Progenitor cell of endocrine pancreas (in vitro differentiated cells): ENCODE measurements at regions not wholly inside any gene's neighbourhood (a gene's known extent, or its start where the extent isn't known, plus 50 kb on each side); places are given as distances from the start of the nearest gene placed in this dataset.

Experiments
- DNase-seq: peaks from one replicate; pipeline ENCODE4 v3.0.0; 2021; ENCODE audit warnings: low spot score; ENCODE audit not compliant: unreplicated experiment
- H3K27ac Mint-ChIP-seq: 2 replicates; pipeline ENCODE4 v1.8.0; 2021; ENCODE audit warnings: mild to moderate bottlenecking, moderate library complexity, mixed read lengths
- H3K27me3 Mint-ChIP-seq: 2 replicates; pipeline ENCODE4 v1.8.0; 2021; ENCODE audit warnings: mixed read lengths
- H3K36me3 Mint-ChIP-seq: 2 replicates; pipeline ENCODE4 v1.8.0; 2022; ENCODE audit warnings: mixed read lengths; ENCODE audit not compliant: insufficient read depth
- H3K4me1 Mint-ChIP-seq: 2 replicates; pipeline ENCODE4 v1.8.0; 2021; ENCODE audit warnings: low read depth, mixed read lengths
- H3K4me3 Mint-ChIP-seq: 2 replicates; pipeline ENCODE4 v1.8.0; 2021; ENCODE audit warnings: low read depth, mild to moderate bottlenecking, moderate library complexity, mixed read lengths
- H3K9me3 Mint-ChIP-seq: 2 replicates; pipeline ENCODE4 v1.8.0; 2021; ENCODE audit warnings: low read depth, mixed read lengths
- CTCF ChIP-seq: fragments of 200-600 bp; sonication (generic); IDR thresholded peaks from one replicate; pipeline ENCODE4 v1.5.0; 2021; ENCODE audit warnings: antibody characterized with exemption, mild to moderate bottlenecking; ENCODE audit not compliant: unreplicated experiment

- no peak for TF ChIP-seq CTCF
- Mint-ChIP-seq H3K4me3 (no peak overlapping the region), H3K36me3 (no peaks in the 10 kb centered on the region), H3K4me1 (no peaks in the 10 kb centered on the region), H3K27me3 (peaks cover 15% of the 10 kb centered on the region), H3K9me3 (no peaks in the 10 kb centered on the region), H3K27ac (no peak overlapping the region)
- DNase-seq = no peak
Measured at GRCh38 chr18:5065615-5066014, 131.4 kb downstream of the AKAIN1 start.

GRCh38 chr18:5064841-5065370 lies 132.2 kb downstream of the AKAIN1 start:
- DNase-seq = no peak
- H3K27ac Mint-ChIP-seq = no peak overlapping the region
- H3K36me3 Mint-ChIP-seq = no peaks in the 10 kb centered on the region
- no peak for TF ChIP-seq CTCF
- H3K4me1 Mint-ChIP-seq = no peaks in the 10 kb centered on the region
- no peaks in the 10 kb centered on the region for H3K9me3 Mint-ChIP-seq
- no peak overlapping the region for H3K4me3 Mint-ChIP-seq
- peaks cover 15% of the 10 kb centered on the region for H3K27me3 Mint-ChIP-seq

GRCh38 chr18:5061785-5062184 lies 135.3 kb downstream of the AKAIN1 start:
- Mint-ChIP-seq H3K27ac (no peak overlapping the region), H3K27me3 (peaks cover 15% of the 10 kb centered on the region), H3K36me3 (no peaks in the 10 kb centered on the region), H3K4me1 (peaks cover 2% of the 10 kb centered on the region), H3K9me3 (no peaks in the 10 kb centered on the region), H3K4me3 (no peak overlapping the region)
- TF ChIP-seq CTCF = no peak
- no peak for DNase-seq

- Mint-ChIP-seq H3K27ac (no peak overlapping the region), H3K4me1 (peaks cover 4% of the 10 kb centered on the region), H3K9me3 (no peaks in the 10 kb centered on the region), H3K36me3 (no peaks in the 10 kb centered on the region), H3K27me3 (peaks cover 18% of the 10 kb centered on the region), H3K4me3 (no peak overlapping the region)
- no peak for DNase-seq
- TF ChIP-seq CTCF = no peak
Measured at GRCh38 chr18:5060543-5060942, 136.5 kb downstream of the AKAIN1 start.

GRCh38 chr18:5059696-5060032 lies 137.4 kb downstream of the AKAIN1 start:
- H3K9me3 Mint-ChIP-seq = no peaks in the 10 kb centered on the region
- no peak overlapping the region for H3K4me3 Mint-ChIP-seq
- no peak for TF ChIP-seq CTCF
- peaks cover 22% of the 10 kb centered on the region for H3K27me3 Mint-ChIP-seq
- no peak for DNase-seq
- H3K4me1 Mint-ChIP-seq = peaks cover 4% of the 10 kb centered on the region
- H3K27ac Mint-ChIP-seq = no peak overlapping the region
- no peaks in the 10 kb centered on the region for H3K36me3 Mint-ChIP-seq
